ENCODE measurements at regions not wholly inside any gene's neighbourhood (a gene's known extent, or its start where the extent isn't known, plus 50 kb on each side); places are given as distances from the start of the nearest gene placed in this dataset.

DNA sequence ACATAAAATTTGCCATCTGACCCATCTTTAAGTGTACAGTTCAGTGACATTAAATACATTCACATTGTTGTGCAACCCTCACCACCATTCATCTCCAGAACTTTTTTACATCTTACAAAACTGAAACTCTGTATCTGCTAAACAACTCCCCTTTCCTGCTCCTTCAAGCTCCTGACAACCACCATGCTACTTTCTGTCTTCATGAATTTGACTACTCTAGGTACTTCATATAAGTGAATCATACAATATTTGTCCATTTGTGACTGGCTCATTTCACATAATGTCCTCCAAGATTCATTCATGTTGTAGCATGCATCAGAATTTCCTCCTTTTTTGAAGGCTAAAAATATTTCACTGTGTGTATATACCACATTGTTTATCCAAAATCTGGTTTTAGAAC is 86.9 kb upstream of the SMLR1 start:
- TF ChIP-seq FOXM1 (IDR thresholded peaks at IDR 0.05; ENCODE audit: borderline replicate concordance, low read depth), result no peak
- no peak for TF ChIP-seq CREB1 (IDR thresholded peaks at IDR 0.05; ENCODE audit: low read depth)
- TF ChIP-seq, protein P1, sequence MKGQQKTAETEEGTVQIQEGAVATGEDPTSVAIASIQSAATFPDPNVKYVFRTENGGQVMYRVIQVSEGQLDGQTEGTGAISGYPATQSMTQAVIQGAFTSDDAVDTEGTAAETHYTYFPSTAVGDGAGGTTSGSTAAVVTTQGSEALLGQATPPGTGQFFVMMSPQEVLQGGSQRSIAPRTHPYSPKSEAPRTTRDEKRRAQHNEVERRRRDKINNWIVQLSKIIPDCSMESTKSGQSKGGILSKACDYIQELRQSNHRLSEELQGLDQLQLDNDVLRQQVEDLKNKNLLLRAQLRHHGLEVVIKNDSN (IDR thresholded peaks at IDR 0.05), result no peak
- no peak for TF ChIP-seq MAX (IDR thresholded peaks at IDR 0.05)
- no peak for TF ChIP-seq TAF1 (IDR thresholded peaks at IDR 0.05; ENCODE audit: low read depth)
- no peak for TF ChIP-seq ZBTB7A (IDR thresholded peaks at IDR 0.05; ENCODE audit: low read depth)
- no peak for TF ChIP-seq TEAD4 (IDR thresholded peaks at IDR 0.05)
- no peak for TF ChIP-seq EGR1 (IDR thresholded peaks at IDR 0.05)
- no peak for TF ChIP-seq YY1 (IDR thresholded peaks at IDR 0.05; ENCODE audit: low read depth)
- TF ChIP-seq RAD21 (IDR thresholded peaks at IDR 0.05; ENCODE audit: low read depth), result no peak
- TF ChIP-seq, protein P2, sequence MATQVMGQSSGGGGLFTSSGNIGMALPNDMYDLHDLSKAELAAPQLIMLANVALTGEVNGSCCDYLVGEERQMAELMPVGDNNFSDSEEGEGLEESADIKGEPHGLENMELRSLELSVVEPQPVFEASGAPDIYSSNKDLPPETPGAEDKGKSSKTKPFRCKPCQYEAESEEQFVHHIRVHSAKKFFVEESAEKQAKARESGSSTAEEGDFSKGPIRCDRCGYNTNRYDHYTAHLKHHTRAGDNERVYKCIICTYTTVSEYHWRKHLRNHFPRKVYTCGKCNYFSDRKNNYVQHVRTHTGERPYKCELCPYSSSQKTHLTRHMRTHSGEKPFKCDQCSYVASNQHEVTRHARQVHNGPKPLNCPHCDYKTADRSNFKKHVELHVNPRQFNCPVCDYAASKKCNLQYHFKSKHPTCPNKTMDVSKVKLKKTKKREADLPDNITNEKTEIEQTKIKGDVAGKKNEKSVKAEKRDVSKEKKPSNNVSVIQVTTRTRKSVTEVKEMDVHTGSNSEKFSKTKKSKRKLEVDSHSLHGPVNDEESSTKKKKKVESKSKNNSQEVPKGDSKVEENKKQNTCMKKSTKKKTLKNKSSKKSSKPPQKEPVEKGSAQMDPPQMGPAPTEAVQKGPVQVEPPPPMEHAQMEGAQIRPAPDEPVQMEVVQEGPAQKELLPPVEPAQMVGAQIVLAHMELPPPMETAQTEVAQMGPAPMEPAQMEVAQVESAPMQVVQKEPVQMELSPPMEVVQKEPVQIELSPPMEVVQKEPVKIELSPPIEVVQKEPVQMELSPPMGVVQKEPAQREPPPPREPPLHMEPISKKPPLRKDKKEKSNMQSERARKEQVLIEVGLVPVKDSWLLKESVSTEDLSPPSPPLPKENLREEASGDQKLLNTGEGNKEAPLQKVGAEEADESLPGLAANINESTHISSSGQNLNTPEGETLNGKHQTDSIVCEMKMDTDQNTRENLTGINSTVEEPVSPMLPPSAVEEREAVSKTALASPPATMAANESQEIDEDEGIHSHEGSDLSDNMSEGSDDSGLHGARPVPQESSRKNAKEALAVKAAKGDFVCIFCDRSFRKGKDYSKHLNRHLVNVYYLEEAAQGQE (IDR thresholded peaks at IDR 0.05; ENCODE audit: low read depth), result no peak
- no peak for TF ChIP-seq TCF12 (IDR thresholded peaks at IDR 0.05; ENCODE audit: low read depth)
- TF ChIP-seq CEBPB (IDR thresholded peaks at IDR 0.05), result no peak
- no peak for TF ChIP-seq EP300 (IDR thresholded peaks at IDR 0.05; ENCODE audit: borderline replicate concordance)
